ENCODE measurements at regions not wholly inside any gene's neighbourhood (a gene's known extent, or its start where the extent isn't known, plus 50 kb on each side); places are given as distances from the start of the nearest gene placed in this dataset.
A peak's percentile ranks its signal among the peaks of the same experiment; 100 is the strongest.

- no peaks in the 10 kb centered on the region for H4K20me1 ChIP-seq (ENCODE audit: control insufficient read depth, extremely low read depth, insufficient read depth, low read length)
- no peak overlapping the region for H3K9ac ChIP-seq (ENCODE audit: insufficient read depth, low read length)
- H3K4me3 ChIP-seq (replicated peaks in 1 of 4; ENCODE audit: control extremely low read depth in 1 of 4, insufficient read depth in 1 of 4, low read depth in 3 of 4, low read length in 4 of 4): no peak overlapping the region
- no peaks in the 10 kb centered on the region for H3K27me3 ChIP-seq (ENCODE audit: control insufficient read depth, insufficient read depth, low read length)
- no peak overlapping the region for H2AFZ ChIP-seq (ENCODE audit: low read length)
- peaks cover 4% of the 10 kb centered on the region for H3K9me3 ChIP-seq (ENCODE audit: control insufficient read depth, insufficient read depth, low read depth, low read length)
- H3K4me2 ChIP-seq (ENCODE audit: extremely low read depth, insufficient read depth, low read length): no peak overlapping the region
- H3K27ac ChIP-seq (ENCODE audit: insufficient read depth, low read length): no peak overlapping the region
- H3K4me1 ChIP-seq (ENCODE audit: control insufficient read depth, extremely low read depth, insufficient read depth, low read length): no peaks in the 10 kb centered on the region
- H3K79me2 ChIP-seq (ENCODE audit: control insufficient read depth, insufficient read depth, low read length): no peaks in the 10 kb centered on the region
- TF ChIP-seq EZH2 (IDR thresholded peaks at IDR 0.05; ENCODE audit: low read length, missing control alignments): no peak
- no peak for TF ChIP-seq CTCF (conservative IDR thresholded peaks at IDR 0.05 in 1 of 2, IDR thresholded peaks at IDR 0.05 in 1 of 2; ENCODE audit: low read depth in 1 of 2, low read length in 2 of 2)
- H3K36me3 ChIP-seq (ENCODE audit: control insufficient read depth, insufficient read depth, low read length): no peaks in the 10 kb centered on the region
- peak in 1 of 2 donors; percentile 73 for DNase-seq (ENCODE audit: low read depth in 2 of 2)
These were observed 113.0 kb downstream of the LRATD1 start for GRCh38 chr2:14745288-14746076.

- DNase-seq (ENCODE audit: low read depth in 2 of 2): no peak
- Histone ChIP-seq H3K27ac (ENCODE audit: insufficient read depth, low read length) (no peak overlapping the region), H3K4me1 (ENCODE audit: control insufficient read depth, extremely low read depth, insufficient read depth, low read length) (no peaks in the 10 kb centered on the region), H4K20me1 (ENCODE audit: control insufficient read depth, extremely low read depth, insufficient read depth, low read length) (no peaks in the 10 kb centered on the region), H3K4me2 (ENCODE audit: extremely low read depth, insufficient read depth, low read length) (no peak overlapping the region), H3K27me3 (ENCODE audit: control insufficient read depth, insufficient read depth, low read length) (no peaks in the 10 kb centered on the region), H3K79me2 (ENCODE audit: control insufficient read depth, insufficient read depth, low read length) (no peaks in the 10 kb centered on the region), H2AFZ (ENCODE audit: low read length) (no peak overlapping the region), H3K9ac (ENCODE audit: insufficient read depth, low read length) (no peak overlapping the region), H3K4me3 (replicated peaks in 1 of 4; ENCODE audit: control extremely low read depth in 1 of 4, insufficient read depth in 1 of 4, low read depth in 3 of 4, low read length in 4 of 4) (no peak overlapping the region), H3K36me3 (ENCODE audit: control insufficient read depth, insufficient read depth, low read length) (no peaks in the 10 kb centered on the region), H3K9me3 (ENCODE audit: control insufficient read depth, insufficient read depth, low read depth, low read length) (peaks cover 4% of the 10 kb centered on the region)
- no peak for TF ChIP-seq CTCF (conservative IDR thresholded peaks at IDR 0.05 in 1 of 2, IDR thresholded peaks at IDR 0.05 in 1 of 2; ENCODE audit: low read depth in 1 of 2, low read length in 2 of 2)
- TF ChIP-seq EZH2 (IDR thresholded peaks at IDR 0.05; ENCODE audit: low read length, missing control alignments): no peak
These were observed 113.6 kb downstream of the LRATD1 start for GRCh38 chr2:14746133-14746532.

- H3K27ac ChIP-seq (ENCODE audit: insufficient read depth, low read length): no peak overlapping the region
- no peak overlapping the region for H3K4me3 ChIP-seq (replicated peaks in 1 of 4; ENCODE audit: control extremely low read depth in 1 of 4, insufficient read depth in 1 of 4, low read depth in 3 of 4, low read length in 4 of 4)
- no peaks in the 10 kb centered on the region for H3K4me1 ChIP-seq (ENCODE audit: control insufficient read depth, extremely low read depth, insufficient read depth, low read length)
- H3K4me2 ChIP-seq (ENCODE audit: extremely low read depth, insufficient read depth, low read length): no peak overlapping the region
- H3K79me2 ChIP-seq (ENCODE audit: control insufficient read depth, insufficient read depth, low read length): no peaks in the 10 kb centered on the region
- no peaks in the 10 kb centered on the region for H4K20me1 ChIP-seq (ENCODE audit: control insufficient read depth, extremely low read depth, insufficient read depth, low read length)
- H3K9ac ChIP-seq (ENCODE audit: insufficient read depth, low read length): no peak overlapping the region
- TF ChIP-seq EZH2 (IDR thresholded peaks at IDR 0.05; ENCODE audit: low read length, missing control alignments) (no peak), CTCF (conservative IDR thresholded peaks at IDR 0.05 in 1 of 2, IDR thresholded peaks at IDR 0.05 in 1 of 2; ENCODE audit: low read depth in 1 of 2, low read length in 2 of 2) (no peak)
- peaks cover 4% of the 10 kb centered on the region for H3K9me3 ChIP-seq (ENCODE audit: control insufficient read depth, insufficient read depth, low read depth, low read length)
- H2AFZ ChIP-seq (ENCODE audit: low read length): no peak overlapping the region
- no peaks in the 10 kb centered on the region for H3K27me3 ChIP-seq (ENCODE audit: control insufficient read depth, insufficient read depth, low read length)
- no peaks in the 10 kb centered on the region for H3K36me3 ChIP-seq (ENCODE audit: control insufficient read depth, insufficient read depth, low read length)
- DNase-seq (ENCODE audit: low read depth in 2 of 2): no peak
These were observed 114.9 kb downstream of the LRATD1 start for GRCh38 chr2:14747447-14747846.
